Endothelial cell (in vitro differentiated cells): ENCODE measurements at regions not wholly inside any gene's neighbourhood (a gene's known extent, or its start where the extent isn't known, plus 50 kb on each side); places are given as distances from the start of the nearest gene placed in this dataset.

Source experiments
- DNase-seq: peaks from one replicate; pipeline ENCODE4 v3.0.0; 2021; ENCODE audit warnings: low spot score
- H3K27ac Mint-ChIP-seq: one replicate; pipeline ENCODE4 v1.8.0; 2021; ENCODE audit warnings: mixed read lengths, inconsistent platforms; ENCODE audit not compliant: unreplicated experiment
- H3K27me3 Mint-ChIP-seq: one replicate; pipeline ENCODE4 v1.8.0; 2021; ENCODE audit warnings: mild to moderate bottlenecking, moderate library complexity, mixed read lengths, inconsistent platforms; ENCODE audit not compliant: unreplicated experiment
- H3K36me3 Mint-ChIP-seq: one replicate; pipeline ENCODE4 v1.8.0; 2021; ENCODE audit warnings: mild to moderate bottlenecking, low read depth, mixed read lengths, inconsistent platforms; ENCODE audit not compliant: unreplicated experiment
- H3K4me1 Mint-ChIP-seq: one replicate; pipeline ENCODE4 v1.8.0; 2021; ENCODE audit warnings: mild to moderate bottlenecking, mixed read lengths, inconsistent platforms; ENCODE audit not compliant: unreplicated experiment
- H3K4me3 Mint-ChIP-seq: one replicate; pipeline ENCODE4 v1.8.0; 2021; ENCODE audit warnings: mild to moderate bottlenecking, mixed read lengths, inconsistent platforms; ENCODE audit not compliant: unreplicated experiment
- H3K9me3 Mint-ChIP-seq: one replicate; pipeline ENCODE4 v1.8.0; 2021; ENCODE audit warnings: mixed read lengths, inconsistent platforms; ENCODE audit not compliant: unreplicated experiment
- TF ChIP-seq, protein P1 (sequence below): fragments of 200-600 bp; sonication (generic); IDR thresholded peaks from one replicate; pipeline ENCODE4 v1.5.0; 2021; ENCODE audit warnings: antibody characterized with exemption; ENCODE audit not compliant: unreplicated experiment

GRCh38 chr7:42690794-42691639 is 220.9 kb downstream of the C7orf25 start:
- no peaks in the 10 kb centered on the region for H3K9me3 Mint-ChIP-seq
- TF ChIP-seq, protein P1, sequence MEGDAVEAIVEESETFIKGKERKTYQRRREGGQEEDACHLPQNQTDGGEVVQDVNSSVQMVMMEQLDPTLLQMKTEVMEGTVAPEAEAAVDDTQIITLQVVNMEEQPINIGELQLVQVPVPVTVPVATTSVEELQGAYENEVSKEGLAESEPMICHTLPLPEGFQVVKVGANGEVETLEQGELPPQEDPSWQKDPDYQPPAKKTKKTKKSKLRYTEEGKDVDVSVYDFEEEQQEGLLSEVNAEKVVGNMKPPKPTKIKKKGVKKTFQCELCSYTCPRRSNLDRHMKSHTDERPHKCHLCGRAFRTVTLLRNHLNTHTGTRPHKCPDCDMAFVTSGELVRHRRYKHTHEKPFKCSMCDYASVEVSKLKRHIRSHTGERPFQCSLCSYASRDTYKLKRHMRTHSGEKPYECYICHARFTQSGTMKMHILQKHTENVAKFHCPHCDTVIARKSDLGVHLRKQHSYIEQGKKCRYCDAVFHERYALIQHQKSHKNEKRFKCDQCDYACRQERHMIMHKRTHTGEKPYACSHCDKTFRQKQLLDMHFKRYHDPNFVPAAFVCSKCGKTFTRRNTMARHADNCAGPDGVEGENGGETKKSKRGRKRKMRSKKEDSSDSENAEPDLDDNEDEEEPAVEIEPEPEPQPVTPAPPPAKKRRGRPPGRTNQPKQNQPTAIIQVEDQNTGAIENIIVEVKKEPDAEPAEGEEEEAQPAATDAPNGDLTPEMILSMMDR, result peak; percentile 61
- H3K27me3 Mint-ChIP-seq, result peaks cover 2% of the 10 kb centered on the region
- H3K4me3 Mint-ChIP-seq, result no peak overlapping the region
- no peaks in the 10 kb centered on the region for H3K36me3 Mint-ChIP-seq
- peak; percentile 58 for DNase-seq
- H3K27ac Mint-ChIP-seq, result no peak overlapping the region
- peaks cover 5% of the 10 kb centered on the region for H3K4me1 Mint-ChIP-seq

DNA sequence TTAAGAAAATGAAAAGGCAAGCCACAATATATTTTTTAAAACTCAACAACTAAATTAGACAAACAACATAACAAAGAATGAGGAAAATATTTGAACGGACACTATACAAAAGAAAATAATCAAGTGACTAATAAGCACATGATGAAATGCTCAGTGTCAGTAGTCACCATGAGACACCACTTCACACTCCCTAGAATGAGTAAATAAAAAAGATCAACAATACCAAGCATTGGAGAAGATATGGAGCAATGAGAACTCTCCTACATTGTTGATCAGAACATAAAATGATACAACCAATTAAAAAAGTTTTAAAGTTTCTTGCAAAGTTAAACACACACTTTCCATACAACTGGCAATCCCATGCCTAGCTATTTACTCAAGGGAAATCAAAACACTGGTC is 222.2 kb downstream of the C7orf25 start:
- Mint-ChIP-seq H3K4me1 (peaks cover 5% of the 10 kb centered on the region), H3K27ac (no peak overlapping the region), H3K27me3 (peaks cover 2% of the 10 kb centered on the region), H3K4me3 (no peak overlapping the region), H3K36me3 (no peaks in the 10 kb centered on the region), H3K9me3 (no peaks in the 10 kb centered on the region)
- DNase-seq, result no peak
- TF ChIP-seq, protein P1, result no peak

GRCh38 chr7:42688056-42688371 is 223.9 kb downstream of the C7orf25 start:
- DNase-seq, result no peak
- no peaks in the 10 kb centered on the region for H3K36me3 Mint-ChIP-seq
- H3K9me3 Mint-ChIP-seq, result no peaks in the 10 kb centered on the region
- TF ChIP-seq, protein P1, result no peak
- peaks cover 1% of the 10 kb centered on the region for H3K27me3 Mint-ChIP-seq
- H3K27ac Mint-ChIP-seq, result no peak overlapping the region
- peaks cover 5% of the 10 kb centered on the region for H3K4me1 Mint-ChIP-seq
- H3K4me3 Mint-ChIP-seq, result no peak overlapping the region

- Mint-ChIP-seq H3K9me3 (no peaks in the 10 kb centered on the region), H3K4me3 (no peak overlapping the region), H3K4me1 (peaks cover 5% of the 10 kb centered on the region), H3K27me3 (no peaks in the 10 kb centered on the region), H3K27ac (no peak overlapping the region), H3K36me3 (no peaks in the 10 kb centered on the region)
- no peak for DNase-seq
- TF ChIP-seq, protein P1, result no peak
Observed at GRCh38 chr7:42687211-42688055, 224.4 kb downstream of the C7orf25 start.
